SK-MEL-5 (cell line): ENCODE measurements at regions not wholly inside any gene's neighbourhood (a gene's known extent, or its start where the extent isn't known, plus 50 kb on each side); places are given as distances from the start of the nearest gene placed in this dataset.

Experiments
- DNase-seq: peaks from one replicate; pipeline ENCODE4 v3.0.0-alpha.2; 2016; ENCODE audit warnings: low read depth, low spot score
- in situ Hi-C: cut with HindIII; loops from 2 replicates; pipeline ENCODE4 v1.10.0; 2016; ENCODE audit warnings: low sequenced_read_pairs, high pct_unique_total_duplicates, low pct_unique_long_range_greater_than_20kb

DNA sequence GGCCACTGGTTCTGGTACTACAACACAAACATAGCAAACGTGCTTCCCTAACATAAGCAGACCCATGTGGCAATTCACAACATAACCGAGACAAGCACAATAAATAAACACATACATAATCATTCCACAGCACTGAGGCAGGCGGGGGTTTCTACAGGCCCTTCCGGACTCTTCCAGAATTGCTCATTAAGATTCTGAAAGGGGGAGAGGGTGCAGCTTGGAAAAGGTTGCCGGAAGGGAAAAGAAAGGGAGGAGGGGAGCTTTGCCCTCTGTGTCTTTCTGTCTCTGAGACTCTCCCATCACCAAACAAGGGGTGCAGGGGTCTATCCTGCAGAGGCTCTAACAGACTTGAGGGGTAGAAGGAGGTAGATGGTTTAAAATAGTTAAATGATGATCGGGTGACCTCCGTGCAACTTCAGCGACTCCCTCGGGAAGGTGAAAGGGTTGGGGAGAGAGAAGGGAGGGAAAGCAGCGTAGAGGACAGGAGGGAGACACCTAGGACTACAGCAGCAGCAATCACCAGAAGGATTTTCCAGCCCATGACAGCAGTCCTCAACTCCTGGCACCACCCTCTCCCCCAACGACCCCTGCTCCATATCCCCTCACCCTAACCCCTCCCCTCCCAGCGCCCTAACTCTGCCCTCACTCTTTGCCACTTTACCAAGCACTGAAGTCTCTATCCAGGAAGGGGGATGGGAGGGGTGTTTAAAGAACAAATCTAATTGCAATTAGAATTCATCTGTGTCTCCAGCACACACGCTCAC is 365.5 kb upstream of the ESRRG start:
- no peak for DNase-seq
- in situ Hi-C loops, result no loop called here

DNA sequence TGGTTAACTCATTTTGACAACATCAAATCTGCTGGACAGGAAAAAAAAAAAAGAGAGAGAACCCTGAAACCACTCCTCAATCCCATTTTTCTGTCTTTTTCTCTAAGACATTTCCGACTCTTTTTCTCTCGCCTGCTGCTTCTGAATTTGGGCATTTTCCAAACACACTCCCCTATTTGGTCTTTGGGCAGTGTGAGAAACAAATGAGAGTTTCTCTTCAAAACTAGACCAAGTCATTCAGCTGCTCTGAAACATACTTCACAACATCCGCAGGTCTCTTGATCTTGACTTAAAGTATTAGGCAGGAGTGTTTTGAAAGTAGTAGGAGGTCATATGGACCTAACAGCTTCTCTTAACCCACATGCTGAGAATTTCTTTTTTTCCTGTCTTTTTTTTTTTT is 364.8 kb upstream of the ESRRG start:
- no peak for DNase-seq
- in situ Hi-C loops, result no loop called here

DNA sequence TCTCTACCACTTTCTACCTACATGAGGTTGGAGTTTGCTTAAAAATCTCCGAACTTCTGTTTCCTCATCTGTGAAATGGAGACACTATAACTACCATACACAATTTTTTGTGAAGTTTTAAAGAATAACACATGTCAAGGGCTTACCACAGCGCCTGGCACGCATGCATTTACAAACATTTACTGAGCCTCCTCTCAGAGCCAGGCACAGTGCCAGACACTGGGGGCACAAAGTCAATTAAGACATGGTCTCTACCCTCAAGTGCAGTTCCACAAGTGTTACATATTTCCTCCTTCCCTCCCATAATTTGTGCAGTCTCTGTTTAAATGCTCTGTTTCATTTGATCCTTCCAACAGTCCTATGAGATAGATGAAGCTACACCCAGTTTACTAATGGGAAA is 356.4 kb upstream of the ESRRG start:
- in situ Hi-C loops, result no loop called here
- DNase-seq, result no peak

DNA sequence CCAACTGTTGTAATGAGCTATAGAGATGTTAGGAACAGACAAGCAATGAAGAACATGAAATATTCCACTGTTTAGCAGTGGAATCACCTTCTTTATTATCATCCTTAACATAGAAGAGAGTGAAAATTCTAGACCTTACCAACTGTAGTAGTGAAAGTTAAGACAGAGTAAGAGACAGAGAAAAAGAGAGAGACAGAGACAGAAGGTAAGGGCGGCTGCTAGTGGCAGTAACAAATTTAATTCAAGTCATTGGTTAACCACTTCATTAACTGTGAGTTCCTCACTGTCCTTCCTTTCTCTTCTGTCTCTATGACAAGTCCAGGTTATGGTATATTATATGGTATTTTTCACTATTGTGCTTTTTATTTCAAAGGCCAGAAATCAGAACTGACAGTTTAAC is 355.7 kb upstream of the ESRRG start:
- in situ Hi-C loops, result no loop called here
- DNase-seq, result no peak

DNA sequence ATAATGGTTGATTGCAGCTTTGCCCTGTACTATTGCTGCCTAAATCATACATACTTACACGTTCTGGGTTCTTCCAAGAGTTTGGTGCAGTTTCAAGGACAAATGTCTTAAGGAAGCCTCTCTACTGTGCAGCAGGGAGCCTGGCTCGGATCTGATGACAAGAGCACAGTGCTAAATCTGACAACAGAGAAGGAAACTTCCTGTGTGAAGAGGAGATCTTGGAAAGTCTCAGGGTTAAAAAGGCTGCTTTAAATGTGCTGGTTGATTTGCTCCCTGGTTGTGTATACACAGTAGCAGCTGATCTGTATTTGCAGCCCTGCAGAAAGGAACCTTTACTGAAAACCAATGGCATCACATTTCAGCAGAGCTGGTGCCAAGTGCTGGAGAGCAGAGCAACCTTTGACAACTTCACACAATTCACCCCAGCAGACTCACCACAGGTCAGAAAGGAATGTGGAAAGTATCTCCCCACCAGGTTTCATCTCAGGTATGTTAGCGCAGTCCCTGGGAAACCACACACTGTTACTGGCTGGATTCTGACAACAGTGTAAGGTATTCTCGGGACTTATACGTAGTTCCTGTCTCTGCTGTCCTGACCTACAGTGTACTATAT is 355.0 kb upstream of the ESRRG start:
- no peak for DNase-seq
- in situ Hi-C loops, result no loop called here

DNA sequence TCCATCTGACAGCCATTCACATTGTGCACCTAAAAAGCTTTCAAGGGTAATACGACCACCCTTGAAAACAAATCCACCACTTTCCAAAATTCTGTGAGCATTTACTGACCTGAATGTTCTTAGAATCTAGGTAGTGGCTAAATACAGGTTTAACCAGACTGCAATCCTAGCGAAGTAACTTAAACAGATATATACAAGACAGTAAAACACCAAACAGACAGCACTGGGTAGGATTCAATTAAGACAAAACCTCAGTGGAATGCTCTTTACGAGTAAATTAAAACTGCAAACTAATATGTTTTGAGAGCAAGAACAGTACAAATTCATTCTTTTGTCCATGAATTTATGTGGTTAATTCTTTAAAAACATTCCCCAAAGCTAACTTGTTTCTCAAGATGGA is 354.2 kb upstream of the ESRRG start:
- in situ Hi-C loops, result no loop called here

DNA sequence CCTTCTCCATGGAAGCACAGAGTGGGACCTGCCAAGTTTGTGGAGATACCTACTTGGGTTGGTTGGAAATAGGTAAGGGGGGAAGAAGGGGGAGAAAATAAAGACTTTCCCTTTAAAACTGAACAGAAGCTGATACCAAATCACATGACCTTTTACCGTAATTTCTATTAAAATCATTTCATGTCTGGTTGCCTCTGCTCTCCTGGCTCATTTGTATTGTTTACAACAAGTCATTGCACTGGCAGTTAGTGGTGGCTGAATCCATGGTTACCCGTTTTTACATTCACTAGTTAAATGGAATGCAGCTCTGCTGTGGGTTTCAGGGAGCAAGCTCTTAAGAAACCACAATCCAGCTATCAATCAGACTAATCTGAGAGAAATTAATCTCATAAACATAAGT is 353.7 kb upstream of the ESRRG start:
- in situ Hi-C loops, result no loop called here
- no peak for DNase-seq

More for the DNA sequence above, 354.2 kb upstream of the ESRRG start:
- DNase-seq, result no peak

DNA sequence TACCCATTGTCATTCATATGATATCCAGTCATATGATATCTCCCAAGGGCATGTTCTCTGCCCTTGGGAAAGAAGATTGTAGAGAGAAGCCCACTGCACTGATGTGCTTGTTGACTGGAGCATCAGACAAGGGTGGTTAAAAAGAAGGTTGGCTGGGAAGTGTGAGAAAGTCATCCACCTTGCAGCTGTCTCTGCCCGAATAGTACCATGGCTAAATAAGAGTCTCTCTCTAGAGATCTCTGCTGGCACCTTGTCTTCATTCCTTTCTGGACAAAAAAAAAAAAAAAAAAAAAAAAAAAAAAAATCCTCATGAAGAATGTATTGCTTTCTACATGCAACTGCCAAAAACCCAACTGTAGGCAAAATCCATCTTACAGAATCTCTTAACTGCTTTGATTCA is 349.7 kb upstream of the ESRRG start:
- in situ Hi-C loops, result no loop called here
- DNase-seq, result no peak

DNA sequence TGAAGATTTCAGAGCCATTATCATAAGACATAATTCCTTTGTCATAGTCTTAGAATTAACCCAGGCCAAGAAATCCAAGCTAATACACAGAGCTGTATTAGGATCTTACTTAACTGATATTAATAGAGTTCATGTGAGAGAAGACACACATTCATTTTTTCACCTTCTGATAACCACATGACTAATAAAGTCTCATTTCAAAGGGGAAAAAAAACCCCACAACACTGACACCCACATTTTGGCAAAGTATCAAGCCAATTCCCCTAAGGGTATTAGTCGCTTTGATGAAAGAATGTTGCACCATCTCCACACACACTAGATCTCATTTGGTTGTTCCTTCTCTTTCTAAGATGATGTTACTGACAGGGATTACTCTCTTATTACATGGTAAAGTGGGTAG is 344.4 kb upstream of the ESRRG start:
- DNase-seq, result no peak
- in situ Hi-C loops, result no loop called here

DNA sequence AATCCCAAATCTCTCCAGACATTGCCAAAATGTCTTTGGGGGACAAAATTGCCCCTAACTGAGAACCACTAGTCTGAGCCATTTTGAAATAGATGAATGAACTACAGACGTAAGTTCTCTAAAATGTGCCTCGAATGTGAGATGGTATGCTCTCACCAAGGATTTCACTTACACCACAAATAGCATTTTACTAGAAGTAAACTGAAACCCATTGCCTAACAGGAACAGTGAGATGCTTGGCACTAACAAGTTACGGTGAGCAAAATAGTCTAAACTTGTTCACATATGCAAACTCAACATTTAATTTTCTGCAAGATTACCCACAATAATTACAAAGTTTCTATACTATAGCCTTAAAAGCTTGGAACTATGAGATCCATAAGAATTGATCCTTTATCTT is 343.6 kb upstream of the ESRRG start:
- in situ Hi-C loops, result no loop called here
- DNase-seq, result no peak

DNA sequence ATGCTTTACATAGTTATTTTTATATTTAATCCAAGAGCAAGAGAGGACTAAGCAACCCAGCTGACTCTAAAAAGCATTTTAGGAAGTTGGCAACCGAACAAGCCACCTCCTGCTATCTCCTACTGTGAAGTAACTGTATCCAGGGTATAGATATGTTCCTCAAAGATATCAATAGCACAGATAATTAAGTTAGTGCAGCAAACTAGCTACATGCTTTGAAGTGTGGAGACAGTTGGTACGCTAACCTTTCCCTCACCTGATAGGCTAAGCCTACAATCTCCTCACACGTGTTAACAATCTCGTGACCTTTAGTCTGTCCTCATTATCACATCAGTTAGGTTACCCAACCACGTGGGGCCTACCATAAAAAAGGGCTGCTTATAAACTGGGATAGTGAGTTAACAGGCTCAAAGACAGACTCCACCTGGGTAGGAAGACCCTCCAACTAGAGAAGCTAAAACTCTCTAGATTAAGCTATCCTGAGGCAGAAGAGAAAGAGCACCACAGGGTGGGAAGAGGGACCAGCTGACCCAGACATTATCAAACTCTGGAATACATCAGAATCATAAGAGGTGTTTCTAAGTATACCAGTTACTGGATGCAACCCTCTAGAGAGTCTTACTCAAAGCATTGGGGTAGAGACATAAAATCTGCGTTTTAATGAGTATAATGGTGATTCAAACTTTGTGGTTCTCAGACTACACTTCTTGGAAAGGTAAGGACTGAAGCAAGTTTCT is 340.1 kb upstream of the ESRRG start:
- DNase-seq, result no peak
- in situ Hi-C loops, result no loop called here

DNA sequence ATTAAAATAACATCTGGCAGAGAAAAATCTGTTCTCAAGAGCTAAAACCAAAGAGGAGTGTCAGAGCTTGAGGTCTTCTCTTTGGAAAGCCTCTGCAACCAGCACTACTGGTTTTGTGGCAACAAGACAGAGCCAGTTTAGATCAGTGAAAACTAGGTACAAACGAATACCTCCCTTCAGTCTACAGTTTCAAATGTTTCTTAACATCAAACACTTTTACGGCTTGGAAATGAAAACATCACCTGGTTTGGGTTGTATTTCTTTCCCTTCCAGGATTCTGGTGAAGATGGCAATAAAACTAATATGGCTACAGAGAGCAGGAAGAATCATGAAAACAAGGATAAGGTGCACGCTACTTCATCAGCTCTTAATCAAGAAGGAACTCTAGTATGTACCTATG is 339.4 kb upstream of the ESRRG start:
- DNase-seq, result no peak
- in situ Hi-C loops, result no loop called here

DNA sequence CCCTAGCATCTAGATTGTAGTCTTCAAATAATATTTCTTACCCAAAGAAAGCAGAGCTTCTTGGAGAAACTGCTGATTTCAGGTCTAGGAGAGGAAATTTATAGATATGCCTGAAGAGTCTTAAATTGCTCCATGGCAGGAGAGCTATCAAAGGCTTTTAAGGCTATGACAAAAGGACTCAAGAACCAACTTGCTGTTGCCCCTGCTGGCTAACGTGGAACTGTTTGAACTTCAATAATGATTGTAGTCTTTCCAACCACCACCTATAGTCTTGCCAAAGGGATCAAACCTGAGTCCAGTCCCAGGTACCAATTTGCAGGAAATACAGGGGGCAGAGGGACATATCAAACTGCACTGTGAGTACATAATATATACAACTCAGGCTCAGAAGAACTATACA is 336.2 kb upstream of the ESRRG start:
- in situ Hi-C loops, result no loop called here
- DNase-seq, result no peak

DNA sequence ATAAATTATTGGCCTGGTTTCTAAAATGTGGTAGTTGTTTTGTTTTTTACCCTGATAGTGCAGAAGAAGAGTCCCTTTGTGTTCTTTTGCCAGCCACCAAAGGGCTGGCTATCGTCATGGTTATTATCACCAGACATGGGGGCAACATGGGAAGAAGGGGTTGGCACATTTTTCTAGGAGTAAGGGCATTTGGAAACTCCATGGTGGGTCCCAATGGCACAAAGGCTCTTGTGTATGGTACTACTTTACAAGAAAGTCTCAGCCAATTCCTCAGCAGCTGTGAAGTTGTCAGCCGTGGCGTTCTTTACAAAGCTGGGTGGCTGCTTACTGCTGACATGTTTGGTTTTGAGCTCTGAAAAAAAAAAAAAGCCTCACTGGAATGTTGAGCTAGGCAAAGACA is 330.4 kb upstream of the ESRRG start:
- peak; percentile 62 for DNase-seq
- in situ Hi-C loops, result no loop called here

DNA sequence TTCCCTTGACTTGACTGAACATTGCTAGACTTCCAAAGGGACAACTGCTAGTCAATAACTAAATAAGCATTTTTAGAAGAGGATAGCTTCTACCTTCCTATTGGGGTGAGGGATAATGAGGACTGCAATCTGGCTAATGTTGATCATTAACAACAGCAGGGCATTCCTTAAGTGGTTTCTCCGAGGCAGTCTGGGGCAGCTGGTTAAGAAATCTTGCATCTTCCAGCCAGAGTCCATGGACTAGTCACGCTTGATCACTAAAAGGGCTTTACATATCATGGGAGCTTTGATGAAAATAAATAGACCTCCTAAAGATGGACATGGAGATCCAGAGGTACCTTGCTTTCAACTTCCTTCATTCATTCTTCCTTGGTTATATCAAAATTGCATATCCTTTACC is 329.4 kb upstream of the ESRRG start:
- in situ Hi-C loops, result no loop called here
- no peak for DNase-seq

DNA sequence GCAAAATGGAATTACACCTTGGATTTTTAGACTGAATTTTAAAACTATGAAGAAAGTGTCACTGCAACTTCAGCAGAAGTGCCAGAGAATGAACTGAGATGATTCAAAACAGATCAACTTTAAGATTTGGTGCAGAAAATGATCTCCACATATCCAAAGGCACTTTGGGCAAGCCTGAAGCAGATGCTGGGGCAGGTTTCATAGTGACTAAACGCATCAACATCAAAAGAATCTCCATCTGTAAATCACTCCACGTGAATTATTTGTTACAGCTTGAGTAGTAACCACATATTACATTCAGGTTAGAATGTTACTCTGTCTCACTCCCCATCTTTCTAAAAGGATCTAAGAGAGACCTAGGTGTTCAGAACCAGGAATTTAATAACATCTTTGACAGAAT is 329.0 kb upstream of the ESRRG start:
- no peak for DNase-seq
- in situ Hi-C loops, result no loop called here

DNA sequence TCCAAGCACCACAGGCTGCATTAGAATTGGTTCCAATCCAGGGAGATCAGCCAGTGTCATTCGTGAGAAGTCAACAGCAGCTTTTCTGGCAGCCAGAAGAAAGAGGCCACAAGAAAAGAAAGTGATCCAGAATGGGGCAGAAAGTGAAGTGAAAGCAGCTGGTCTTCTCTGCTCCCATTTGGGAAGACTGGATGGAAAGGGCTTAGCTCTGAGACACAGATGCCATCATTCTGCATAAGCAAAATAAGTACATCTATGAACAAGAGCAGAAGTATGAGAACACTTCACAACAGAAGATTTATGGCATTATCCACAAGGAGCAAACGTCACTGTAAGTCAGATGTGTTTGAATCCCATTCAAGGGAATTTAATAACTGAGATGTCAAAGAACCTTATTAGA is 326.5 kb upstream of the ESRRG start:
- no peak for DNase-seq
- in situ Hi-C loops, result no loop called here

DNA sequence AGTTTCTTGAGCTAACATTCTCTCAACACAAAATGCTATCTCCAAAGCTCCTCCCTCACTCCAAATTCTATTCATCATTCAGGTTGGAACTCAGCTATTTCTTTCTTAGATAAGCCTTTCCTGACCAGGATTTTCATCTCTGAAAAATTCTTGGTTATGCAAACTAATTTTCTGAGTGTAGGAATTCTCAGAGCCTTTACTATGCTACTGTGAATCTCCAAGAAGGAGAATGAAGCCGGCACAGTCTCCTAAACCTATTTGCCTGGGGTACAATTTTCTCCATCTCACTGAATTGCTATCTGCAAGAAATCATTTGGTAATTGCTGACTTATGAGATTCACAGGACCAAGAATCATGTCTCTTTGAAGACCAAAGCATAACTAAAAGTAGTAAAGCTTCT is 325.9 kb upstream of the ESRRG start:
- DNase-seq, result no peak
- in situ Hi-C loops, result no loop called here

DNA sequence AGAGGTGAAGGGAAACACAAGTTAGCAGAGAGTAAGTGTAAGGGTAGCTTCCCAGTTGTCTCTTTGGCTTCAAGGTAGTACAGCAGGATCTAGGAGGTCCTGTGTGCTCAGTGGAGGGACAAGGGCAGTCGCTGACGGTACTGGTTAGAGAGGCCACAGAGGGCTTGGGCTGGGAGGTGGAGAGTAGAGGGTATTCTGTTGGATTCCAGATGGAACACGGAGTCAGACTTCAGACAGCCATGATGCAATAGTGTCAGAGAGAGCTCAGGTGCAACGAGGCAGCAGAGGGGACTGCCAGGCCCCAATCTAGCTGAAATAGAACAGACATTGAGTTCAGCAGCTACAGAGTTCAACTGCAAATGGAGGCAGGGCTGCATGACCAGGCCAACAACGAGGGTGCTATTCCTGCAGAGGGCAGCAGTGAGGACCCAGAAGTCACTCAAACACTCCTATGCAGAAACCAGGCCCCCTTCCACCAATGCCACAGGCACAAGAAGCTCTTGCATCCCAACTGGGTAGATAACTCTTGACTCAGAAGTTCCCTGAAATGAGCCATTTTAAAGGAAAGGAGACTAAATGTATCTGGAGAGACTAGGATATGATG is 325.0 kb upstream of the ESRRG start:
- peak; percentile 72 for DNase-seq
- in situ Hi-C loops, result no loop called here
